ENCODE measurements at regions not wholly inside any gene's neighbourhood (a gene's known extent, or its start where the extent isn't known, plus 50 kb on each side); places are given as distances from the start of the nearest gene placed in this dataset.

- Histone ChIP-seq H3K9me3 (ENCODE audit: control insufficient read depth in 4 of 4, low read length in 3 of 4) (no peaks in the 10 kb centered on the region), H3K4me1 (ENCODE audit: control insufficient read depth in 4 of 4, insufficient read depth in 4 of 4, low read length in 3 of 4) (no peaks in the 10 kb centered on the region), H3K9ac (ENCODE audit: low read depth in 1 of 2, low read length in 2 of 2) (no peak overlapping the region), H3K36me3 (ENCODE audit: control insufficient read depth in 4 of 4, insufficient read depth in 3 of 4, low read depth in 1 of 4, low read length in 3 of 4) (no peaks in the 10 kb centered on the region), H3K4me3 (ENCODE audit: low read depth in 1 of 3, low read length in 3 of 3) (no peak overlapping the region), H3K27ac (ENCODE audit: low read depth in 1 of 2, low read length in 2 of 2) (no peak overlapping the region), H3K27me3 (ENCODE audit: control insufficient read depth in 4 of 4, insufficient read depth in 4 of 4, low read length in 3 of 4) (no peaks in the 10 kb centered on the region)
- 78% methylated on average over 1 of the region's 1 CpG for WGBS
- TF ChIP-seq HNF4G (IDR thresholded peaks at IDR 0.05) (no peak), REST (IDR thresholded peaks at IDR 0.05) (no peak), RAD21 (IDR thresholded peaks at IDR 0.05) (no peak), EGR1 (IDR thresholded peaks at IDR 0.05; ENCODE audit: low read depth in 2 of 2) (no peak), GABPA (IDR thresholded peaks at IDR 0.05 in 1 of 2, conservative IDR thresholded peaks at IDR 0.05 in 1 of 2) (no peak)
- TF ChIP-seq, protein P1, sequence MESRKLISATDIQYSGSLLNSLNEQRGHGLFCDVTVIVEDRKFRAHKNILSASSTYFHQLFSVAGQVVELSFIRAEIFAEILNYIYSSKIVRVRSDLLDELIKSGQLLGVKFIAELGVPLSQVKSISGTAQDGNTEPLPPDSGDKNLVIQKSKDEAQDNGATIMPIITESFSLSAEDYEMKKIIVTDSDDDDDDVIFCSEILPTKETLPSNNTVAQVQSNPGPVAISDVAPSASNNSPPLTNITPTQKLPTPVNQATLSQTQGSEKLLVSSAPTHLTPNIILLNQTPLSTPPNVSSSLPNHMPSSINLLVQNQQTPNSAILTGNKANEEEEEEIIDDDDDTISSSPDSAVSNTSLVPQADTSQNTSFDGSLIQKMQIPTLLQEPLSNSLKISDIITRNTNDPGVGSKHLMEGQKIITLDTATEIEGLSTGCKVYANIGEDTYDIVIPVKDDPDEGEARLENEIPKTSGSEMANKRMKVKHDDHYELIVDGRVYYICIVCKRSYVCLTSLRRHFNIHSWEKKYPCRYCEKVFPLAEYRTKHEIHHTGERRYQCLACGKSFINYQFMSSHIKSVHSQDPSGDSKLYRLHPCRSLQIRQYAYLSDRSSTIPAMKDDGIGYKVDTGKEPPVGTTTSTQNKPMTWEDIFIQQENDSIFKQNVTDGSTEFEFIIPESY (IDR thresholded peaks at IDR 0.05): no peak
- TF ChIP-seq, protein P2, sequence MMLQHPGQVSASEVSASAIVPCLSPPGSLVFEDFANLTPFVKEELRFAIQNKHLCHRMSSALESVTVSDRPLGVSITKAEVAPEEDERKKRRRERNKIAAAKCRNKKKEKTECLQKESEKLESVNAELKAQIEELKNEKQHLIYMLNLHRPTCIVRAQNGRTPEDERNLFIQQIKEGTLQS (IDR thresholded peaks at IDR 0.05): no peak
- no peak for DNase-seq (ENCODE audit: low spot score)
Measured at GRCh38 chr6:112795316-112795715, 448.2 kb downstream of the RFPL4B start.

- no peak for TF ChIP-seq REST (IDR thresholded peaks at IDR 0.05)
- TF ChIP-seq MAX (IDR thresholded peaks at IDR 0.05): no peak
- no peak for TF ChIP-seq FOXA1 (IDR thresholded peaks at IDR 0.05)
- TF ChIP-seq YY1 (IDR thresholded peaks at IDR 0.05): no peak
- no peak for TF ChIP-seq JUND (IDR thresholded peaks at IDR 0.05)
- no peak for TF ChIP-seq HNF4G (IDR thresholded peaks at IDR 0.05)
- no peak for TF ChIP-seq FOXA2 (IDR thresholded peaks at IDR 0.05)
- TF ChIP-seq, protein P2 (IDR thresholded peaks at IDR 0.05): no peak
- no peak for TF ChIP-seq GABPA (IDR thresholded peaks at IDR 0.05 in 1 of 2, conservative IDR thresholded peaks at IDR 0.05 in 1 of 2)
- TF ChIP-seq HNF4A (conservative IDR thresholded peaks at IDR 0.05): no peak
- TF ChIP-seq RXRA (IDR thresholded peaks at IDR 0.05): no peak
- TF ChIP-seq TAF1 (conservative IDR thresholded peaks at IDR 0.05): no peak
- no peak for TF ChIP-seq NR2F2 (IDR thresholded peaks at IDR 0.05)
- no peak for TF ChIP-seq EGR1 (IDR thresholded peaks at IDR 0.05; ENCODE audit: low read depth in 2 of 2)
- no peak for TF ChIP-seq RAD21 (IDR thresholded peaks at IDR 0.05)
- TF ChIP-seq, protein P1 (IDR thresholded peaks at IDR 0.05): no peak
- no peak for TF ChIP-seq SP1 (IDR thresholded peaks at IDR 0.05)
- TF ChIP-seq, protein P3, sequence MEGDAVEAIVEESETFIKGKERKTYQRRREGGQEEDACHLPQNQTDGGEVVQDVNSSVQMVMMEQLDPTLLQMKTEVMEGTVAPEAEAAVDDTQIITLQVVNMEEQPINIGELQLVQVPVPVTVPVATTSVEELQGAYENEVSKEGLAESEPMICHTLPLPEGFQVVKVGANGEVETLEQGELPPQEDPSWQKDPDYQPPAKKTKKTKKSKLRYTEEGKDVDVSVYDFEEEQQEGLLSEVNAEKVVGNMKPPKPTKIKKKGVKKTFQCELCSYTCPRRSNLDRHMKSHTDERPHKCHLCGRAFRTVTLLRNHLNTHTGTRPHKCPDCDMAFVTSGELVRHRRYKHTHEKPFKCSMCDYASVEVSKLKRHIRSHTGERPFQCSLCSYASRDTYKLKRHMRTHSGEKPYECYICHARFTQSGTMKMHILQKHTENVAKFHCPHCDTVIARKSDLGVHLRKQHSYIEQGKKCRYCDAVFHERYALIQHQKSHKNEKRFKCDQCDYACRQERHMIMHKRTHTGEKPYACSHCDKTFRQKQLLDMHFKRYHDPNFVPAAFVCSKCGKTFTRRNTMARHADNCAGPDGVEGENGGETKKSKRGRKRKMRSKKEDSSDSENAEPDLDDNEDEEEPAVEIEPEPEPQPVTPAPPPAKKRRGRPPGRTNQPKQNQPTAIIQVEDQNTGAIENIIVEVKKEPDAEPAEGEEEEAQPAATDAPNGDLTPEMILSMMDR (IDR thresholded peaks at IDR 0.05; ENCODE audit: low read depth, low read length, missing input control): no peak
- H3K9me3 ChIP-seq (ENCODE audit: control insufficient read depth in 4 of 4, low read length in 3 of 4): no peaks in the 10 kb centered on the region
- H3K4me3 ChIP-seq (ENCODE audit: low read depth in 1 of 3, low read length in 3 of 3): no peak overlapping the region
- H3K27me3 ChIP-seq (ENCODE audit: control insufficient read depth in 4 of 4, insufficient read depth in 4 of 4, low read length in 3 of 4): no peaks in the 10 kb centered on the region
- no peak overlapping the region for H3K9ac ChIP-seq (ENCODE audit: low read depth in 1 of 2, low read length in 2 of 2)
- WGBS: 84% methylated on average over 1 of the region's 1 CpG
- H3K27ac ChIP-seq (ENCODE audit: low read depth in 1 of 2, low read length in 2 of 2): no peak overlapping the region
- H3K4me1 ChIP-seq (ENCODE audit: control insufficient read depth in 4 of 4, insufficient read depth in 4 of 4, low read length in 3 of 4): no peaks in the 10 kb centered on the region
- DNase-seq (ENCODE audit: low spot score): no peak
- H3K36me3 ChIP-seq (ENCODE audit: control insufficient read depth in 4 of 4, insufficient read depth in 3 of 4, low read depth in 1 of 4, low read length in 3 of 4): no peaks in the 10 kb centered on the region
Measured at GRCh38 chr6:112796712-112797111, 449.6 kb downstream of the RFPL4B start.
